Upper lobe of left lung (tissue), 4 donors: ENCODE measurements at regions not wholly inside any gene's neighbourhood (a gene's known extent, or its start where the extent isn't known, plus 50 kb on each side); places are given as distances from the start of the nearest gene placed in this dataset.

ENCODE experiments used
- CTCF ChIP-seq, 6 experiments: fragments of 450-650 bp in 4 of 6; fragments of 200-600 bp in 2 of 6; sonication (generic) in 2 of 6; IDR thresholded peaks; one replicate each; pipeline ENCODE4 v1.5.1; 2016 to 2019; ENCODE audit warnings: antibody characterized with exemption in 6 of 6
- EP300 ChIP-seq, 4 donors: sonication (generic); formaldehyde crosslinking; IDR thresholded peaks; one replicate each; pipeline ENCODE4 v1.5.1; 2017; ENCODE audit warnings: antibody characterized with exemption in 4 of 4, control low read depth in 2 of 4
- POLR2A ChIP-seq, 4 donors: fragments of 450-650 bp; IDR thresholded peaks; one replicate each; pipeline ENCODE4 v1.5.1; 2016 to 2017; ENCODE audit warnings: antibody characterized with exemption in 4 of 4, mild to moderate bottlenecking in 2 of 4

DNA sequence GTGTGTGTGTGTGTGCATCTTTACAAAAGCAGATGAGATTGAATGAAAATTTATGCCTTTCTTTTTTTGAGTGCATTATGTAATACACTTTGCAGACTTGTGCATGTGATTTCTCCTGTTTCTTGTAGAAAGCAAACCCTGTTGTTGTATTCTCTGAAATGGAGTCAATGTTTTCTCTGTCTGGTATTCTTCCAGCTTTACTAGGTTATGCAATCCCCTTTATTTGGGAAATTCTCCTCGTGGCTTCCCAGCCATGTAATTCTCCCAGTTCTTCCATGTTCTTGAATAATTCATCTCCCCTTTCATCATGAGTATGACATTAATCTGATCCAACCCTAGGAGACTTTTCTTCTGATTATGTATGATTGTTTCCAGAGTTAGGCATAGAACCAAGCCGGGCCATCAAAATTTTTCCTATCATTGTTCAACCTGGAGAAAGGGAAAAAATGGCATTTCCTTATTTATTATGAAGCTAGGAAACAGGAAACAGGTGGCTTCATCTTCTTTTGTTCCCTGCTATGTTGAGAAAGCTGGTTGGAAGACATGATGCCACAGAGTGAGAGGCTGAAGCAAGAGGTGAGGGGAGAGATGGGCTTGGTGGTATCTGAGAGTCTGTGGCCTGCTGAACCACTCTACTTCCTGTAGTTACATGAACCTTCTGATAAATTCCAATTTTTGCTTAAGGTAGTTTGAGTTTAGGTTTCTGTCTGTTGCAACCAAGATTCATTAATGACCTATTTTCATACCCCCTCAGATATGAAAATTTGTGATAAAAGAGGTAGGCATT, 68.8 kb downstream of the PRL start:
- TF ChIP-seq POLR2A (IDR thresholded peaks at IDR 0.05) (no peak), CTCF (IDR thresholded peaks at IDR 0.05) (no peak), EP300 (IDR thresholded peaks at IDR 0.05) (no peak)
